Coronary artery (tissue), 2 donors: ENCODE measurements at regions not wholly inside any gene's neighbourhood (a gene's known extent, or its start where the extent isn't known, plus 50 kb on each side); places are given as distances from the start of the nearest gene placed in this dataset.

Source experiments
- DNase-seq: peaks from one replicate; pipeline ENCODE4 v3.0.0-alpha.2; 2017; ENCODE audit warnings: low spot score
- H3K27ac ChIP-seq, 2 donors: fragments of 200-600 bp; sonication (generic); one replicate each; pipeline ENCODE4 v1.5.1; 2016 to 2019
- H3K4me3 ChIP-seq: fragments of 200-600 bp; sonication (generic); 2 replicates; pipeline ENCODE4 v1.5.1; 2016; ENCODE audit warnings: mild to moderate bottlenecking, moderate library complexity
- TF ChIP-seq, protein P1 (sequence below): fragments of 200-600 bp; sonication (generic); IDR thresholded peaks from one replicate; pipeline ENCODE4 v1.5.1; 2019; ENCODE audit warnings: antibody characterized with exemption

DNA sequence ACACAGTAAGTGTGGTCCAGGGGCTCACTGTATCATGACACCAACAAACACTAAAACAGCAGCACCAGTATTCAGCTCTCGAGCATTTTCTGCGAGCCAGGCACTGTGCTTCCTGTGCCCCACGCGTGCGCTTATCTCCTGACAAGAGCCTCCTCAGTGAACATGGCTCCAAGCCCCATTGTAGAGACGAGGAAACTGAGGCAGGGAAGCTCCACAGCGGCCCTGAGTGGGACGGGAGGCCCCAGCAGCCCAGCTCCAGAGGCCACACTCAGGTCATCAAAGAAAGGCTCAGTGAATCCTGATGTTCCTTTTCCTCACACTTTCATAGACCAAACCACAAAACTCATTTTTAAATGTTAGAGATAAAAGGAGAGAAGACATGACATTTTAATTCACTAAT lies 113.1 kb downstream of the TPRA1 start:
- Histone ChIP-seq H3K4me3 (no peak overlapping the region), H3K27ac (no peak overlapping the region)
- DNase-seq = no peak
- TF ChIP-seq, protein P1, sequence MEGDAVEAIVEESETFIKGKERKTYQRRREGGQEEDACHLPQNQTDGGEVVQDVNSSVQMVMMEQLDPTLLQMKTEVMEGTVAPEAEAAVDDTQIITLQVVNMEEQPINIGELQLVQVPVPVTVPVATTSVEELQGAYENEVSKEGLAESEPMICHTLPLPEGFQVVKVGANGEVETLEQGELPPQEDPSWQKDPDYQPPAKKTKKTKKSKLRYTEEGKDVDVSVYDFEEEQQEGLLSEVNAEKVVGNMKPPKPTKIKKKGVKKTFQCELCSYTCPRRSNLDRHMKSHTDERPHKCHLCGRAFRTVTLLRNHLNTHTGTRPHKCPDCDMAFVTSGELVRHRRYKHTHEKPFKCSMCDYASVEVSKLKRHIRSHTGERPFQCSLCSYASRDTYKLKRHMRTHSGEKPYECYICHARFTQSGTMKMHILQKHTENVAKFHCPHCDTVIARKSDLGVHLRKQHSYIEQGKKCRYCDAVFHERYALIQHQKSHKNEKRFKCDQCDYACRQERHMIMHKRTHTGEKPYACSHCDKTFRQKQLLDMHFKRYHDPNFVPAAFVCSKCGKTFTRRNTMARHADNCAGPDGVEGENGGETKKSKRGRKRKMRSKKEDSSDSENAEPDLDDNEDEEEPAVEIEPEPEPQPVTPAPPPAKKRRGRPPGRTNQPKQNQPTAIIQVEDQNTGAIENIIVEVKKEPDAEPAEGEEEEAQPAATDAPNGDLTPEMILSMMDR = no peak

DNA sequence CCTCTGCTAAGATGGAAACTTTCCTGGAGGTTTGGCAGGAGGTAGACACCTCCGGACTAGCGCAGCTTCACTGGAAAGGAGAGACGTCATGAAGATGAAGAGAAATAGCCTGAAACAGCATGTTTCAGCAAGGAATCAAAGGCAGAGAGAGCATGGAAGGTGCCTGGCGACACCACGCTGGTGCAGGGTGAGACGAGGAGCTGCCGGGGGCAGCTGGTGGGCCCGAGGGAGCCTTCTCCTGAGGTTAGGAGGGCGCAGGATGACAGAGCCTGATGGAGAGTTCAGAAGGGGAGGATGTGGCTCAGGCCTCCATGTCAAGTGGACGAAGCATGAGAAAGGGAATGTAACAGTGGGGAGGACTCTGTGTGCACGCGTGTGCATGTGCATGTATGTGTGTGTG lies 113.6 kb downstream of the TPRA1 start:
- H3K4me3 ChIP-seq = no peak overlapping the region
- DNase-seq = no peak
- TF ChIP-seq, protein P1 = no peak
- H3K27ac ChIP-seq = no peak overlapping the region

DNA sequence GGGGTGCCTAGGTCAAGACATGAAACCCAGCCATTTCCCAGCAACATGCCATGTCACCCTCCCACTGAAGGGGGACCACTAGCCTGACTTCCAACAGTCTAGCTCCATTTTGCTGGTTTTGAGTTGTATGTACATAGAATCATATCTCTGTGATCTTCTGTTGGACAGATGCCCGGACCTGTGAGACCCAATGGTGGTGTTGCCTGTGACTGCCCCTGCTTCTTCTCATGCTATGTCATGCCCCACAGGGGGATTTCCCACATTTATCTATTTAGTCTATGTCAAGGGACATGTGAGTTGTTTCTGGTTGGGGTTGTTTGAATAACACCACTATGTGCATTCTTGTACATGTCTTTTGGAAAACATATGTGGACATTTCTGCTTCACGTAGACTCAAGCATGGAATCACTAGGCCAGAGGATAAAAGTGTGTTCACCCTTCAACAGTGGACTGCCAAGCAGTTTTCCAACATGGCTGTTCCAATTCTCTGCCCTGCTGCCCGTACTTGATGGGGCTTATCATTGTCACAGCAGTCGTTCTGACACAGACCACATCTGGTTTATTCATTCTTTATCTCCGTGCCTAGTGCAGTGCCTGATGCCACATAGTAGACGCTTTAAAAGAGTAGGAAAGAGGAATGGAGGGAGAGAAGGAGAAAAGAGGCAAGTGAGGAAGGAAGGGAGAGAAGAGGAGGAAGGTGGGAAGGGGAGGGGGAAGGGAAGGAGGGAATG lies 114.4 kb downstream of the TPRA1 start:
- no peak overlapping the region for H3K4me3 ChIP-seq
- no peak overlapping the region for H3K27ac ChIP-seq
- no peak for DNase-seq
- TF ChIP-seq, protein P1 = no peak

DNA sequence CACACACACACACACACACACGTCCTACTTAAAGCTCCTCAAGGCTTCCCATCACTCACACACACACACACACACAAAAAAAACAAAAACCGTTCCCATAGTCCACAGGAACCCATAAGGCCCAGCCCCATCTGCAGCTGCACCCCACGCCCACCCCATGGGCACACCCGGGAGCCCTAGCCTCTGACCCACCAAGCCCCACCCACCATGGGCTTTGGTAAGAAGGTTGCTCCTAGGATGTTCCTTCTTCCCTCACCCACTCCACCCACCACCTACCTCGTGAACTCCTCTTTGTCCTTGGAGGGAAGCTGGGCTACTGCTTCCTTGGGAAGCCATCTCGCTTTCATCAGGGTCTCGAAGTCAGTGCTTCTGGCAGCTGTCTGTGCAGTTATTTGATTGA lies 115.1 kb downstream of the TPRA1 start:
- Histone ChIP-seq H3K4me3 (no peak overlapping the region), H3K27ac (no peak overlapping the region)
- DNase-seq = no peak
- TF ChIP-seq, protein P1 = no peak

DNA sequence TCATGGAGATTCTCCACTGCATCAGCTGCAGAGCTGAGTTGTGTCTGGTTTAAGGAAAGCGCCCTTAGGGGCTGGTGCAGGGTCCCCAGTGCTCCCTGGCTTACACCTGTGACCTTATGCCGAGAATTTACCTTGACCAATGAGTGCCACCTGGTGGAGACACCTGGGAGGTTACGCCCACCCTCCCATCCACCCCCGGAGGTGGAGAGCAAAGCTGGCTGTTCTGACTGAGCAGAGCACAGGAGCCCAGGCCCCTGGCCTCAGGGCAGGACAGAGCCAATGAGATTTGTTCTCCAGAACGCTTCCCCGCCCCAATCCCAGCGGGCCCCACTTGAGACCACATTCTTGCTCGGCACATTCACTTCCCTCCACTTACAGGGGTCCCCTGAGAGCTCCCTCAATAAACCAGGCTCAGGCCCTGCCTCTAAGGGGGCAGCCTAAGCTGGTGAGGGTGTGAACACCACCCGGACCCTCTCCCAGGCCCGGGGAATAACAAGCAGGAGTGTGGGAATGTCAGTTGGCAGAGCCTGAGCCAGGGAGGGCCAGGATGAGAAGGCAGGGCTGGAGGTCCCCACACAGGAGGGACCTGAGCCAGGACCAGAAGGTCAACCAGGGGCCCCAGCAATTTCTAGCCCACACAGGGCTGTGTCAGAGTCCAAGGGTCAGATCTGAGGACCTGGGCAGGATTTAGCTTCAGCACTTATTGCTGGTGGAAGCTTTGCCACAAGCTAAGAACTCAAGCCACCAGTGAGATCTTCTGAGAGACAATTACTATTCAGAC lies 117.1 kb downstream of the TPRA1 start:
- H3K27ac ChIP-seq = no peak overlapping the region
- no peak for DNase-seq
- H3K4me3 ChIP-seq = no peak overlapping the region
- TF ChIP-seq, protein P1 = no peak

DNA sequence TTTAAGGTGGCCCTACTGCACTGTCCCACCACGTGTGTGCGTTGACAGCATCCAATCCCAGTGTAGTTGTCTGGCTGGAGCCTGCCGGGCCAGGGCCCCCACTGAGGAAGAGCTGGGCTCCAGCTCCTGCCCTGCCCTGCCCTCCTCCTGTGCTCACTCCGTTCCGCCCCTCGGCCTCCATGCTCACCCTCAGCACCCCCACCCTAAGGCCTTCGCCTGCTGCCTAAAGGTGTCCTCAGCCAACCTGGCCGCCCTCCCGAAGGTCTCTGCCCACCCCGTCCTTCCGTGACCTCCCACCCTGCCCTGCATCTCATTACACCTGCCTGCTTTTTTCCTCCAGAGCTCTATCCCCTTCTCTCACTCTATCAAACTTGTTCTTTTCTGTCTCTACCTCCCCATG lies 118.0 kb downstream of the TPRA1 start:
- Histone ChIP-seq H3K27ac (no peak overlapping the region), H3K4me3 (no peak overlapping the region)
- TF ChIP-seq, protein P1 = no peak
- no peak for DNase-seq

DNA sequence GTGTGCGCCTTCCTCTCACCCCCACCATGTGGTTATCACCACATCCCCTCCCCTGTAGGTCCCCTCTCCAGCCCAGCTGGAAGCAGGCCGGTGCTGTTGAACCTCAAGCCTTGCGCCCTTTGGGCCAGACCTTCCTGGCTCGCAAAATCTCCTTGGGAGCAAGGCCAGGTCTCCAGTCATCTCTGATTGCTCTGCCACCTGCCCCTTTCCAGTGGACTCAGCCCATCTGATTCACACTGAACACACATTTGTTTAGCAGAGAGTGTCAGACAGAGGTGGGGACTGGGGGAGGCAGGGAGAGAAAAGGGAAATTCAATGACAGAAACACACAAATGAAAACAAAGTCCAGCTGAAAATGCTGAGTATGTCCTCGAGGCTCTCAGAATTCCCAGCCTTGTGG lies 119.4 kb downstream of the TPRA1 start:
- H3K27ac ChIP-seq = no peak overlapping the region
- DNase-seq = no peak
- H3K4me3 ChIP-seq = no peak overlapping the region
- TF ChIP-seq, protein P1 = no peak
